ENCODE measurements at regions not wholly inside any gene's neighbourhood (a gene's known extent, or its start where the extent isn't known, plus 50 kb on each side); places are given as distances from the start of the nearest gene placed in this dataset.
"Not testable (repeated sequence)": the region's sequence is repeated elsewhere in the genome, so short reads cannot be mapped to it uniquely, and the experiment has no call there.

- intact Hi-C loops (cut with micrococcal nuclease): no loop called here
- Mint-ChIP-seq H3K4me1 (ENCODE audit: low read depth) (no peaks in the 10 kb centered on the region), H3K27ac (no peak overlapping the region), H3K9me3 (peaks cover 9% of the 10 kb centered on the region), H3K27me3 (peaks cover 26% of the 10 kb centered on the region), H3K4me3 (no peak overlapping the region), H3K36me3 (ENCODE audit: low read depth) (no peaks in the 10 kb centered on the region)
These were observed 242.3 kb downstream of the LMX1A start for GRCh38 chr1:165114022-165114888.

- Mint-ChIP-seq H3K4me1 (ENCODE audit: low read depth) (no peaks in the 10 kb centered on the region), H3K9me3 (peaks cover 9% of the 10 kb centered on the region), H3K27ac (no peak overlapping the region), H3K36me3 (ENCODE audit: low read depth) (no peaks in the 10 kb centered on the region), H3K4me3 (no peak overlapping the region), H3K27me3 (peaks cover 11% of the 10 kb centered on the region)
- intact Hi-C loops (cut with micrococcal nuclease): no loop called here
These were observed 244.3 kb downstream of the LMX1A start for GRCh38 chr1:165112260-165112659.

- no peaks in the 10 kb centered on the region for H3K36me3 Mint-ChIP-seq (ENCODE audit: low read depth)
- H3K4me3 Mint-ChIP-seq: no peak overlapping the region
- H3K9me3 Mint-ChIP-seq: no peaks in the 10 kb centered on the region
- no peaks in the 10 kb centered on the region for H3K4me1 Mint-ChIP-seq (ENCODE audit: low read depth)
- H3K27ac Mint-ChIP-seq: no peak overlapping the region
- H3K27me3 Mint-ChIP-seq: no peaks in the 10 kb centered on the region
- intact Hi-C loops (cut with micrococcal nuclease): no loop called here
These were observed 247.5 kb downstream of the LMX1A start for GRCh38 chr1:165109013-165109412.

GRCh38 chr1:165092542-165093162 lies 263.9 kb downstream of the LMX1A start:
- H3K36me3 Mint-ChIP-seq (ENCODE audit: low read depth); H3K27ac Mint-ChIP-seq; intact Hi-C loops (cut with micrococcal nuclease); H3K27me3 Mint-ChIP-seq; H3K4me1 Mint-ChIP-seq (ENCODE audit: low read depth); H3K4me3 Mint-ChIP-seq: not testable (repeated sequence)
- peaks cover 43% of the 10 kb centered on the region for H3K9me3 Mint-ChIP-seq

GRCh38 chr1:165080253-165080896 lies 276.1 kb downstream of the LMX1A start:
- intact Hi-C loops (cut with micrococcal nuclease): no loop called here
- no peaks in the 10 kb centered on the region for H3K4me1 Mint-ChIP-seq (ENCODE audit: low read depth)
- H3K36me3 Mint-ChIP-seq (ENCODE audit: low read depth): no peaks in the 10 kb centered on the region
- no peak overlapping the region for H3K4me3 Mint-ChIP-seq
- no peaks in the 10 kb centered on the region for H3K27me3 Mint-ChIP-seq
- no peak overlapping the region for H3K27ac Mint-ChIP-seq
- peaks cover 14% of the 10 kb centered on the region for H3K9me3 Mint-ChIP-seq

- H3K9me3 Mint-ChIP-seq: peaks cover 14% of the 10 kb centered on the region
- H3K27me3 Mint-ChIP-seq: no peaks in the 10 kb centered on the region
- no peak overlapping the region for H3K4me3 Mint-ChIP-seq
- no peaks in the 10 kb centered on the region for H3K36me3 Mint-ChIP-seq (ENCODE audit: low read depth)
- no peaks in the 10 kb centered on the region for H3K4me1 Mint-ChIP-seq (ENCODE audit: low read depth)
- intact Hi-C loops (cut with micrococcal nuclease): no loop called here
- H3K27ac Mint-ChIP-seq: no peak overlapping the region
These were observed 278.1 kb downstream of the LMX1A start for GRCh38 chr1:165078391-165078790.

- Mint-ChIP-seq H3K9me3 (peaks cover 3% of the 10 kb centered on the region), H3K4me1 (ENCODE audit: low read depth) (no peaks in the 10 kb centered on the region), H3K36me3 (ENCODE audit: low read depth) (no peaks in the 10 kb centered on the region), H3K27ac (no peak overlapping the region), H3K4me3 (no peak overlapping the region), H3K27me3 (no peaks in the 10 kb centered on the region)
- intact Hi-C loops (cut with micrococcal nuclease): no loop called here
These were observed 280.7 kb downstream of the LMX1A start for GRCh38 chr1:165075725-165076370.

GRCh38 chr1:165073185-165074007 lies 283.1 kb downstream of the LMX1A start:
- intact Hi-C loops (cut with micrococcal nuclease): loop anchor here (5.0 kb wide), 1 partner anchor 1716 kb away; no protein-coding TSS in a partner anchor
- Mint-ChIP-seq H3K9me3 (no peaks in the 10 kb centered on the region), H3K36me3 (ENCODE audit: low read depth) (no peaks in the 10 kb centered on the region), H3K27ac (no peak overlapping the region), H3K27me3 (no peaks in the 10 kb centered on the region), H3K4me3 (no peak overlapping the region), H3K4me1 (ENCODE audit: low read depth) (no peaks in the 10 kb centered on the region)

- no peak overlapping the region for H3K4me3 Mint-ChIP-seq
- no peaks in the 10 kb centered on the region for H3K4me1 Mint-ChIP-seq (ENCODE audit: low read depth)
- H3K36me3 Mint-ChIP-seq (ENCODE audit: low read depth): no peaks in the 10 kb centered on the region
- no peaks in the 10 kb centered on the region for H3K9me3 Mint-ChIP-seq
- H3K27me3 Mint-ChIP-seq: no peaks in the 10 kb centered on the region
- H3K27ac Mint-ChIP-seq: no peak overlapping the region
- intact Hi-C loops (cut with micrococcal nuclease): loop anchor here (5.0 kb wide), 1 partner anchor 1713 kb away; no protein-coding TSS in a partner anchor
These were observed 285.8 kb downstream of the LMX1A start for GRCh38 chr1:165070675-165071074.

GRCh38 chr1:165069829-165070228 lies 286.7 kb downstream of the LMX1A start:
- H3K4me1 Mint-ChIP-seq (ENCODE audit: low read depth): no peaks in the 10 kb centered on the region
- H3K4me3 Mint-ChIP-seq: no peak overlapping the region
- no peak overlapping the region for H3K27ac Mint-ChIP-seq
- intact Hi-C loops (cut with micrococcal nuclease): loop anchor here (5.0 kb wide), 1 partner anchor 1713 kb away; no protein-coding TSS in a partner anchor
- no peaks in the 10 kb centered on the region for H3K9me3 Mint-ChIP-seq
- no peaks in the 10 kb centered on the region for H3K36me3 Mint-ChIP-seq (ENCODE audit: low read depth)
- H3K27me3 Mint-ChIP-seq: no peaks in the 10 kb centered on the region

GRCh38 chr1:165068741-165069140 lies 287.8 kb downstream of the LMX1A start:
- H3K4me1 Mint-ChIP-seq (ENCODE audit: low read depth): no peaks in the 10 kb centered on the region
- no peaks in the 10 kb centered on the region for H3K36me3 Mint-ChIP-seq (ENCODE audit: low read depth)
- H3K4me3 Mint-ChIP-seq: no peak overlapping the region
- no peak overlapping the region for H3K27ac Mint-ChIP-seq
- no peaks in the 10 kb centered on the region for H3K9me3 Mint-ChIP-seq
- no peaks in the 10 kb centered on the region for H3K27me3 Mint-ChIP-seq
- intact Hi-C loops (cut with micrococcal nuclease): no loop called here

- no peaks in the 10 kb centered on the region for H3K4me1 Mint-ChIP-seq (ENCODE audit: low read depth)
- H3K36me3 Mint-ChIP-seq (ENCODE audit: low read depth): no peaks in the 10 kb centered on the region
- intact Hi-C loops (cut with micrococcal nuclease): no loop called here
- H3K27me3 Mint-ChIP-seq: no peaks in the 10 kb centered on the region
- no peaks in the 10 kb centered on the region for H3K9me3 Mint-ChIP-seq
- no peak overlapping the region for H3K4me3 Mint-ChIP-seq
- H3K27ac Mint-ChIP-seq: no peak overlapping the region
These were observed 288.7 kb downstream of the LMX1A start for GRCh38 chr1:165067829-165068228.

All from dendritic cell treated with granulocyte-macrophage colony-stimulating factor and Interleukin-4, amounts not matched to agents 40 ng/mL and 50 ng/mL, for 4 days (primary cell).